Hepatocyte (in vitro differentiated cells): ENCODE measurements at regions not wholly inside any gene's neighbourhood (a gene's known extent, or its start where the extent isn't known, plus 50 kb on each side); places are given as distances from the start of the nearest gene placed in this dataset.

Experiments
- CTCF ChIP-seq: fragments of 200-600 bp; sonication (generic); IDR thresholded peaks from 2 replicates; pipeline ENCODE4 v1.5.1; 2016; ENCODE audit warnings: antibody characterized with exemption, mild to moderate bottlenecking; ENCODE audit not compliant: poor library complexity
- EZH2 ChIP-seq: fragments of 200-600 bp; sonication (generic); IDR thresholded peaks from 2 replicates; pipeline ENCODE4 v1.6.1; 2016; ENCODE audit warnings: antibody characterized with exemption, mild to moderate bottlenecking, borderline replicate concordance

GRCh38 chr18:2406544-2406943, 164.8 kb downstream of the METTL4 start:
- TF ChIP-seq CTCF (no peak), EZH2 (no peak)
